Activated T-helper 9 cell treated with anti-CD3 and anti-CD28 coated beads, Interleukin-2, amount 50 U/mL, for 16 hours (primary cell): ENCODE measurements at regions not wholly inside any gene's neighbourhood (a gene's known extent, or its start where the extent isn't known, plus 50 kb on each side); places are given as distances from the start of the nearest gene placed in this dataset.

Experiments
- DNase-seq: peaks from one replicate; pipeline ENCODE4 v3.0.0-alpha.2; 2020; ENCODE audit warnings: low read depth

- DNase-seq, result no peak
Observed at GRCh38 chr10:78162853-78163252, 129.2 kb downstream of the RPS24 start.

- no peak for DNase-seq
Observed at GRCh38 chr10:78164702-78165101, 131.0 kb downstream of the RPS24 start.

DNA sequence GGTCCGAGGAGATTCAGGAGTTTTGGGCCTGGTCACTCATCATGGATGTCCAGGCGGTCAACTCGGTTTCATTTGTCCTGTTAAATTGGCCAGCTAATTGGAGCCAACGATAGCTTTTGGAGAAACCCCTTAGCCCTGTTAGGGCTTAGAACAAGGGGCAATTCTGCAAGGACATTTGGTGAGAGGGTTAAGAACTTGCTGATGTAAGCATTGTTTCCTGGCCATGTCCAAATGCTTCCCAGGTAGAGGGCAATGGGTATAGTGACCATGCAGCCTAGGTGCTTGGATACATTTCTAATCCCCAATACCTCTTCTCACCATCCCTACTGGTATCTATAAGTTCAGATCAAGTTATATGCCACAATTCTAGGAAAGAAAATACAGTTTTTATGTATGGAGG, 131.5 kb downstream of the RPS24 start:
- DNase-seq, result no peak

- no peak for DNase-seq
Observed at GRCh38 chr10:78165617-78166016, 132.0 kb downstream of the RPS24 start.

DNA sequence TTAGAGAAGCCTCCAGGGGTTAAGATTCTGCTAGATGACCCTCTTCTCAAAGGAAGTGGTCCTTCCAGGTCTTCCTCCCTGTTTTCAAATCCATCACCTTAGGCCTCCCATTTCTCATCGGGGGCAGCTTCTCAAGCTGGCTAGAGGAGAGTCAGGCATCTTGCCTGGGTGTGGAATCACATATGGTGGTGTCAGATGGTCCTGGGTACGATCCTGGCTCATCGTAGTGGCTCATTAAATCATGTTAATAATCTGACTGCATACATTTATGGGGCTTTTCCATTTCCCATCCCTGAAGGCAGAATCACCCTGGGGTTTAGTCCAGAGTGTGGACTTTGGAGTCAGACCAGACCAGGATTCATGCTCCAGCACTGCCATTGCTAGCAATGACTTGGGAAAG, 132.6 kb downstream of the RPS24 start:
- DNase-seq, result no peak

DNA sequence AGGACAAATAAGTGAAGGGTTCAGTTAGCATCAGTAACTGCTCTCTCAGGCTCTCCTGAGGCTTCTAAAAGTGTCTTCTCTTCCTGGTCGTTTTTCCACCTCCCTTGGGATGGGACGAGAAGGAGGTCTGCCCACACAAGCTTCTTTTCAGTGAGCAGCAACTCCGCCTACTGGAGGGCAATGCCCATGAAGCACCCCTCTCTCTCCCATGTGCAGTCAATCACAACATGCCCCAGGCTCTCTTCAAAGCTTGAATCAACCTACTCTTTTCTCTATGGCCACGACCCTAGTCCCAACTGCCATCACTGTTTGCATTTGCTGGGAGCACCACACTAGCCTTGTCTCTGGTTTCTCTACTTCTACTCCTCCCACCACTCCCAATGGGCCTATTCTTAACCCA, 135.6 kb downstream of the RPS24 start:
- DNase-seq, result no peak

- no peak for DNase-seq
Observed at GRCh38 chr10:78170026-78170475, 136.4 kb downstream of the RPS24 start.

GRCh38 chr10:78171633-78172400, 138.2 kb downstream of the RPS24 start:
- no peak for DNase-seq

GRCh38 chr10:78173360-78174015, 139.8 kb downstream of the RPS24 start:
- no peak for DNase-seq

- DNase-seq, result no peak
Observed at GRCh38 chr10:78175444-78176015, 141.9 kb downstream of the RPS24 start.

GRCh38 chr10:78176320-78177317, 143.0 kb downstream of the RPS24 start:
- no peak for DNase-seq

GRCh38 chr10:78177491-78178185, 144.0 kb downstream of the RPS24 start:
- no peak for DNase-seq

DNA sequence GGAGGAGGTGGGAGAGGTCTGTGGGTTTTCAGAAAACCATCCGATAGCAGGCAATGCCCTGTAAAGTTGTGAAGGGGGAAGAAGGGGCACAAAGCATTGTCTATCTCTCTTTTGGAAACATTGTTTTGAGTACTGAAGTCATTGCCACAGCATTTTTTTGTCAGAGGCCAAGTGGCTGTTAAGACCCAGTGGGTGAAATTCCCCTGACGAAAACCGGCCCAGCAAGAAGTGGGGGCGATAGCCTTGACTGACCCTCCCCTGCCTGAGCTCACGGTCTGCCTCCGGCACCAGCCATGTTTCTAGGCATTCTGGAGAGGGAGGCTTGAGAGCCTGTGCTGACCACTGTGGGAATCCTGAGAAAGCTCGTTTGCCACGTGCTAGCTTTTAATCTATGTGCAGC, 144.7 kb downstream of the RPS24 start:
- DNase-seq, result no peak

GRCh38 chr10:78178940-78179339, 145.3 kb downstream of the RPS24 start:
- DNase-seq, result no peak

DNA sequence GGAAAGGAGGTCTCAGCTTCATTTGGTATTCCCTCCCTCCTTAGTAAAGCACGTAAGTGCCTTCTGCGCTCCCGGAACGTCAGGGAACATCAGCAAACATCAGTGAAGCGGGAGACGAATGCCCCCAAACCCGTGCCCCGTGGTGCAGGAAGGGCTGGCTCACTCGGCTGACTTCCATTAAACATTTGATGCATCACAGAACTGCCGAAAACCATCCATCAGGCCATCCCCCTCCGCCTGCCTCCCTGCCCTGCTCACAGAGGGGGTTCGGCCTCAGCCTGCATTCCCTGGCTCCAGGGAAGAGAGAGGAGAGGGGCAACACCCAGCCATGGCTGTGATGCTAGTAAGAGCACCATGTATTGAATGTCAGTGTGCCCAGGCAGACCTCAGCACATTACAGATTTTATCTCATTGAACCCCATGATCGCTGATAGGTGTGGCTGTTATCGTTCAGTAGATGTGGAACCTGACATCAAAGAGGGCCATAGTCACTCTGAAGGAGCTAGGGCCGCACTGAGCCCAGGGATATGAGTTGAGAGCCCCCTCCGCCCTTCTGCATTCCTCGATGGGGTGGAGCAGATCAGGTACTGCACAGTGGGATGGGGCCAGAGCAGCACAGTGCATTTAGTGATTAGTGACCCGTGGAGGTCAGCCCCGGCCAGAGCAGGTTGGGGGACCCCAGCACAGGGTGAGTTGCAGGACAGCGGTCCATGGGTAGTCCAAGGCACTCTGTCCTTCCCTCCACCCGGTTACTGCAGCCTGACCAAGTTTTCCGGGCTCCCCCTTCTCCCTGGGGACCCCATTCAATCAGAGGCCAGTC, 146.4 kb downstream of the RPS24 start:
- DNase-seq, result no peak

DNA sequence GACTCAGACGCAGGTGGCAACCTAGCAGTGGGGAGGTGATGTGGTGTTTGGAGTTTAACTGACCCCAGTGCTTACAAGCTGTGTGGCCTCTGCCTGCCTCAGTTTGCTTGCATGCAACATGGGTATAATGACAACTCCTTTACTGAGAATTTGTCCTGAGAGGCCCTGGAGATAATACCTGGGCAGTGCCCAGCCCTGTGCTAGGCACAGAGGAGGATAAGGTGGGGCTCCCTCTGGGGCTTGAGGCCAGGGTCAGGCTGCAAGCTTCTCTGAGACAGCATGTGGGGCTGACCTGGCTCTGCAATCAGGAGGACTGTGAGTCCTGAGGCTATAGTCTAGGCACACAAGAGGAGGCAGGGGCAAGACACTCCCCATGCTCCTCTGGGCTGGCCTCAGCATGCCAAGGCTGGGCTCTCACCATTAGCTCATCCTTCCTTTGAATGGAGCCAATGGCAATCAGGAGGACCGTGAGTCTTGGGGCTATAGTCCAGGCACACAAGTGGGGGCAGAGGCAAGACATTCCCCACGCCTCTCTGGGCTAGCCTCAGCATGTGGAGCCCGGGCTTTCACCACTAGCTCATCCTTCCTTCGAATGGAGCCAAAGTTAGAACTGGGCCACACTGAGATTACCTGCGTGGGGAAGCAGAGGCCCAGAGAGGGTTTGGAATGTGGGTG, 147.9 kb downstream of the RPS24 start:
- DNase-seq, result no peak

DNA sequence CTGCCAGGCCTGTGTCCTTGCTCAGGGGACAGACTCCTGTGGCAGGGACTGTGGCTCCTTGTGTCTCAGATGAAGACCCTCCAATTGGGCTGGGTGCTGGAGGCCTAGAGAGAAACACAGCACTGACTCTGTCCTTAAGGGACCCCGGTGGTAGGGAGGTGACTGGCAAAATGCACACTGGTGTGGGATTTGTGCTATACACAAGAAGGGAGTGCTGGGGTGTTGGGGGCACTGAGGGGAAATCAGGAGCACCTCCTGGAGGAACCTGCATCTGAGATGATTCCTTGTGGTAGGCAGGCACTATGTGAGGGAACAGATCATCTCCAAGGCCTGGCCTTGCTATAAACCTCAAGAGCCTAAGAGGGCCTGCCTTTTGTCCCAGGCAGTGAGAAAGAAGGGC, 149.2 kb downstream of the RPS24 start:
- no peak for DNase-seq

GRCh38 chr10:78184851-78185692, 151.4 kb downstream of the RPS24 start:
- DNase-seq, result no peak

DNA sequence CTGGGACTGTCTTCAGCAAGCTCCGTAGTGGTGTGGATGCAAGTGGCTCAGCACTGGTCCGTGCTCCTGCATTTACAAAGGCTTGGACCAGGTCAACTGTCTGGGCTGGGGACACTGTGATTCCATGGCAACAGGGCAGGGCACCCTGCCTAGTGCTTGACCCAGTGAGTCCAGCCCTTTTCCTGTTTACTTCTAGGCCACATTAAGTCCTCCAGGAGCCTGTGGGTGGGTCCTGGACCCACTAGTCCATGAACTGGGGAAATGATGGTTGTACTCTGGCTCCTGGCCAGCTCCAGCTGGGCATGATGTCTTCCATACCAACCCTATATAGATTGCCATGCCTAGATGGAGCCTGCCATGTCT, 152.0 kb downstream of the RPS24 start:
- no peak for DNase-seq
